ENCODE measurements at regions not wholly inside any gene's neighbourhood (a gene's known extent, or its start where the extent isn't known, plus 50 kb on each side); places are given as distances from the start of the nearest gene placed in this dataset.

GRCh38 chr11:116657842-116658825, 114.7 kb downstream of the BUD13 start:
- Histone ChIP-seq H3F3A (ENCODE audit: control insufficient read depth, insufficient read depth) (no peaks in the 10 kb centered on the region), H3K36me3 (ENCODE audit: control insufficient read depth, low read length) (no peaks in the 10 kb centered on the region), H3K4me2 (ENCODE audit: low read length) (no peak overlapping the region), H3K4me3 (ENCODE audit: low read length) (no peak overlapping the region), H3K27me3 (ENCODE audit: control insufficient read depth, low read length) (no peaks in the 10 kb centered on the region), H3K9me2 (replicated peaks; ENCODE audit: control insufficient read depth, low read length) (no peaks in the 10 kb centered on the region), H3K27ac (ENCODE audit: low read depth, low read length) (no peak overlapping the region), H3K9me3 (ENCODE audit: control insufficient read depth, insufficient read depth, low read length) (0 out of 2 replicates have a peak, but pooled peaks cover 5% of the 10 kb centered on the region), H3K4me1 (ENCODE audit: control insufficient read depth, low read length) (no peaks in the 10 kb centered on the region), H3K79me2 (ENCODE audit: control insufficient read depth, low read length) (no peaks in the 10 kb centered on the region), H4K20me1 (ENCODE audit: control insufficient read depth, insufficient read depth, low read depth, low read length) (no peaks in the 10 kb centered on the region)
- TF ChIP-seq EZH2phosphoT487 (IDR thresholded peaks at IDR 0.05; ENCODE audit: borderline replicate concordance, low read length), result no peak
- TF ChIP-seq, protein P1, sequence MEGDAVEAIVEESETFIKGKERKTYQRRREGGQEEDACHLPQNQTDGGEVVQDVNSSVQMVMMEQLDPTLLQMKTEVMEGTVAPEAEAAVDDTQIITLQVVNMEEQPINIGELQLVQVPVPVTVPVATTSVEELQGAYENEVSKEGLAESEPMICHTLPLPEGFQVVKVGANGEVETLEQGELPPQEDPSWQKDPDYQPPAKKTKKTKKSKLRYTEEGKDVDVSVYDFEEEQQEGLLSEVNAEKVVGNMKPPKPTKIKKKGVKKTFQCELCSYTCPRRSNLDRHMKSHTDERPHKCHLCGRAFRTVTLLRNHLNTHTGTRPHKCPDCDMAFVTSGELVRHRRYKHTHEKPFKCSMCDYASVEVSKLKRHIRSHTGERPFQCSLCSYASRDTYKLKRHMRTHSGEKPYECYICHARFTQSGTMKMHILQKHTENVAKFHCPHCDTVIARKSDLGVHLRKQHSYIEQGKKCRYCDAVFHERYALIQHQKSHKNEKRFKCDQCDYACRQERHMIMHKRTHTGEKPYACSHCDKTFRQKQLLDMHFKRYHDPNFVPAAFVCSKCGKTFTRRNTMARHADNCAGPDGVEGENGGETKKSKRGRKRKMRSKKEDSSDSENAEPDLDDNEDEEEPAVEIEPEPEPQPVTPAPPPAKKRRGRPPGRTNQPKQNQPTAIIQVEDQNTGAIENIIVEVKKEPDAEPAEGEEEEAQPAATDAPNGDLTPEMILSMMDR (IDR thresholded peaks at IDR 0.05; ENCODE audit: low read depth, low read length, poor library complexity, severe bottlenecking), result no peak

- no peaks in the 10 kb centered on the region for H3K27me3 ChIP-seq (ENCODE audit: control insufficient read depth, low read length)
- H3K79me2 ChIP-seq (ENCODE audit: control insufficient read depth, low read length), result no peaks in the 10 kb centered on the region
- no peak overlapping the region for H3K27ac ChIP-seq (ENCODE audit: low read depth, low read length)
- no peak overlapping the region for H3K4me3 ChIP-seq (ENCODE audit: low read length)
- no peaks in the 10 kb centered on the region for H3K4me1 ChIP-seq (ENCODE audit: control insufficient read depth, low read length)
- H3K9me2 ChIP-seq (replicated peaks; ENCODE audit: control insufficient read depth, low read length), result no peaks in the 10 kb centered on the region
- 0 out of 2 replicates have a peak, but pooled peaks cover 5% of the 10 kb centered on the region for H3K9me3 ChIP-seq (ENCODE audit: control insufficient read depth, insufficient read depth, low read length)
- no peaks in the 10 kb centered on the region for H4K20me1 ChIP-seq (ENCODE audit: control insufficient read depth, insufficient read depth, low read depth, low read length)
- no peak overlapping the region for H3K4me2 ChIP-seq (ENCODE audit: low read length)
- no peaks in the 10 kb centered on the region for H3K36me3 ChIP-seq (ENCODE audit: control insufficient read depth, low read length)
- TF ChIP-seq, protein P1 (IDR thresholded peaks at IDR 0.05; ENCODE audit: low read depth, low read length, poor library complexity, severe bottlenecking), result no peak
- TF ChIP-seq EZH2phosphoT487 (IDR thresholded peaks at IDR 0.05; ENCODE audit: borderline replicate concordance, low read length), result no peak
- H3F3A ChIP-seq (ENCODE audit: control insufficient read depth, insufficient read depth), result no peaks in the 10 kb centered on the region
Measured at GRCh38 chr11:116656011-116656410, 116.8 kb downstream of the BUD13 start.

DNA sequence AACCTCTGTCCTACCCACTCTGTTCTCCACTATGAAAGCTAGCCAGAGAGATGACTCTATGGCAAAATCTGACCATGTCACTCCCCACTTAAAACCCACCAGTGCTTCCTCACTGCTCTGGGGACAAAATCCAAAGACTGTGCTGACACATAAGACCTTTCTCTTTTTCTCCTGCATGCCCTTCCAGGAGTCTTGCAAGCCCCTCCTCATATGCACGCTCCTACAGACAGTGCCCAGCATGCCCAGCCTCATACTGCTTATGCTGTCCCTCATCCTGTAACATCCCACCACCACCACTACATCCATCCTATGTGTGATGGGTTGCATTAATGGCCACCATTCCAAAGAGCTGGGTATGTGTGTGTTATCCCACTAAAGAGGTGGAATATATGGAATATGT, 118.3 kb downstream of the BUD13 start:
- TF ChIP-seq EZH2phosphoT487 (IDR thresholded peaks at IDR 0.05; ENCODE audit: borderline replicate concordance, low read length), result no peak
- TF ChIP-seq, protein P1 (IDR thresholded peaks at IDR 0.05; ENCODE audit: low read depth, low read length, poor library complexity, severe bottlenecking), result no peak
- Histone ChIP-seq H3F3A (ENCODE audit: control insufficient read depth, insufficient read depth) (no peaks in the 10 kb centered on the region), H3K36me3 (ENCODE audit: control insufficient read depth, low read length) (no peaks in the 10 kb centered on the region), H3K4me3 (ENCODE audit: low read length) (no peak overlapping the region), H3K27me3 (ENCODE audit: control insufficient read depth, low read length) (no peaks in the 10 kb centered on the region), H3K4me1 (ENCODE audit: control insufficient read depth, low read length) (no peaks in the 10 kb centered on the region), H3K27ac (ENCODE audit: low read depth, low read length) (no peak overlapping the region), H3K9me2 (replicated peaks; ENCODE audit: control insufficient read depth, low read length) (no peaks in the 10 kb centered on the region), H3K4me2 (ENCODE audit: low read length) (no peak overlapping the region), H3K9me3 (ENCODE audit: control insufficient read depth, insufficient read depth, low read length) (0 out of 2 replicates have a peak, but pooled peaks cover 5% of the 10 kb centered on the region), H4K20me1 (ENCODE audit: control insufficient read depth, insufficient read depth, low read depth, low read length) (no peaks in the 10 kb centered on the region), H3K79me2 (ENCODE audit: control insufficient read depth, low read length) (no peaks in the 10 kb centered on the region)

All from DOHH2 (cell line).